Medulla oblongata (tissue), 1 donor: ENCODE measurements at regions not wholly inside any gene's neighbourhood (a gene's known extent, or its start where the extent isn't known, plus 50 kb on each side); places are given as distances from the start of the nearest gene placed in this dataset.

Experiments used
- DNase-seq: peaks from one replicate; pipeline ENCODE4 v3.0.0-alpha.2; 2015; ENCODE audit errors: extremely low spot score

DNA sequence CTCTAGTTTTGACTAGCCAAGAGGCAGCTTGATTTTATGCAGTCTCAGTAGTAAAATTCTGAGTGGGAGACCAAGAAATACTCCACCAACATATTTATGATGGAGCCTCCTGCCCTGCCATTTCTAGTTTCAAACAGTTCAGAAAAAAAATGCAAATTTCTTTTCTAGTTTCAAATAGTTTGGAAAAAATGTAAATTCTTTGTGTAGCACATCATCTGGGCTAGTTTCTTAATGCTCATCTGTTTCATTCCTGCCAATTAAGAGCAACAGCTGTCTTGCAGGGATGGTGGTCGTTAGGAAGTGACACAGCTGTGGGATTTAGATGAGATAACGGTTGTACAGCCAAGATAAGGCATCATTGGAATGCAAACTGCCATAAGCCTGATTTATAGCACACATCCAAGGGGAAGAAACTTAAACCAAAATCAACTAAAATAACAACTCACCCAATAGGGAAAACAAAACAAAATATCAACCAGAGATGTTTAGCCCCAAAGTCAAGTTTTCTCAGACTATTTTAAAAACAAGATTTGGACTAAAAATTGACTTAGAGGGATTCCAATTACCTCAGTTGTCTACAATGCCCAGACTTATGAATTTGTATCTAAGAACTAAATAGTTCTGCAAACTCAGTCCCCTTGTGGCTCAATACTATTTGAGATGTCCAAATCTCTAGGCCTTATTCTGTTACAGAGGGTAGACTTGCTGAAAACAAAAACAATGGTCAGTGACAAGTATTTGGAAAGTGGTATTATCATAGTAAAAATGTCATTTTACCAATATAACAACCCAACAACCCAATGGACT, 291.3 kb upstream of the ATP2B1 start:
- no peak for DNase-seq

DNA sequence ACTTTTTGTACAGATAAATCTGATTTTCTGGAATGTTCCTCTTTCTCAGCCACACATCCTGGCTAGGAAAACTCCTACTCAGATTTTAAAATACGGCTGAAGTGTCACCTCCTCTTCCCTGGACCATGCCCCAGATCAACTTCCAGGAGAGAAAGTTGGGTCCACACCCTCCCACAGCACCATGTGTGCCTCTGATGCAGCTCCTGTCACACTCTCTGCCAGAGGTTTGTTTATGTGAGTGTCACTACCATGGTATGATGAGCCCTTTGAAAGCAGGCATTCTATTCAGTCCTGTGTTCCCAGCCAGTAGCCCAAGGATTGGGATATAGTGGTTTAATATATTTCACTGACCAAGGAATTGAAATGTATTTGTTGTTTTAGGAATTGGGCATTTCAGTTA, 287.2 kb upstream of the ATP2B1 start:
- peak; percentile 14 for DNase-seq

DNA sequence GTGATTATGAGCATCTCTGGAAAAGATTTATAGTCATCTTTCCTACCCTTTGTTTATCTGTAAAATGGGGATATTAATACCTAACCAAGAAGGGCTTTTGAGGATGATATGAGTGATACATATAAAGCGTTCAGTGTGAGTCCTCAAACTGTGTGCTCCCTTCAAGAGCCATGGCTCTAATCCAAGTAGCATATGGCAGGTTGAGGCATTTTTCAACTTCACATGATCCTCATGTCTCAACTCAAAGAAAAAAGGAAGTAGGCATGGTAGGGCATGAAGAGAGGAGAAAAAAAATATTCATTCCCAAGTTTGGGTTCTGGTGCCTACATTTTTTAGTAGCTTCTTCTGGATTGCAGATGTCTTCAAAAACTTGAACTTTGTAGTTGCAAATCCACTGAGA, 286.3 kb upstream of the ATP2B1 start:
- peak; percentile 6 for DNase-seq

DNA sequence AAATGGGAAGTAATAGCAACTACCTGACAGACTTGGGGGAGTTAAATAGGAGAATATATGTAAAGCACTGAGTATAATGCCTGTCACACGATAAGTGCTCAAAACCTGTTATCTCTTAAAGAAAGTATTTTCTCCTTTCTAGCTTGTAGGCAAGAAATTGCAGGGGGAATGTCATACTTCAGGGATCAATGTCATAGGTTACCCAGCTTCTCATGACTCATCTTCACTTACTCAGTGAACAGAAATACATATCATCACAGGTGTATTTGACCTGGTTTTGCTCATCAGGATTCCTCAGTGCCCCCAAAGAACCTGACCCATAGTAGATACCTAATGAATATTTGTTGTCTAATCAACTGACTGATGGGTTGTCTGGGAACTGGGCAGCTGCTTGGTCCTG, 285.0 kb upstream of the ATP2B1 start:
- no peak for DNase-seq

DNA sequence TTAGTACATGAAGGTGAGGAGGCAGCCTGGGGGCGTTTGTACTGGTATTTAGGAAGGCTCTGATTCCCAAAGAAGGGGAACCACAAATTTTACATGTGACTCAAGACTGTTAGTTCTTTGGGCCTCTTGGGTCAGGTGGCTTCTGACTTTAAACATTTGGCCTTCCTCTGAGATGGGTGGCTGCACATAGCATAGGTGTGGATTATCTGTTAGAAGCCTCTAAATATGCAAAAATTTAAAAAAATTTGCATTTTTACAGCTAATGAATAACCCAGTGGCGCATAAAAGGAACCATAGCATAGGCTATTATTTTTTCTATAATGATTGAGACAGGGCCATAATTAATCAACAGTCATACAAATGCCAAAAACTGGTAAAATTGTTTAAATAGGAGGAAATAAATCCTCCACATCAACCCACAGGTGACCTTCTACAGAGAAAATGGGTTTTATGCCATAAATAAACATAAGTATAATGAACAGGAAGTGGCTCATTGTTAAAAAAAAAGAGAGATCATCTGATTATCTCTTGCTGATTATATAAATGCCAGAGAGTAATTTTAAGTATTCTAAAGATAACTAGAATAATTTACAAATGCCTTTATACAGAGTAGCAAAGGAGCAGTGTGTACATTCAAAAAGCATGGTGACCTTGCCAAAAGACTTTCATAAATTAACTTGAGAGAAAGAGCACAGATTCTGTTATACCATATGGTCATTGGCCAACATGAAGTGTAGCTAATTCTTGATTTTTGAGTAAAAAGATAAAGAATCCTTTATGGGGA, 284.2 kb upstream of the ATP2B1 start:
- no peak for DNase-seq

DNA sequence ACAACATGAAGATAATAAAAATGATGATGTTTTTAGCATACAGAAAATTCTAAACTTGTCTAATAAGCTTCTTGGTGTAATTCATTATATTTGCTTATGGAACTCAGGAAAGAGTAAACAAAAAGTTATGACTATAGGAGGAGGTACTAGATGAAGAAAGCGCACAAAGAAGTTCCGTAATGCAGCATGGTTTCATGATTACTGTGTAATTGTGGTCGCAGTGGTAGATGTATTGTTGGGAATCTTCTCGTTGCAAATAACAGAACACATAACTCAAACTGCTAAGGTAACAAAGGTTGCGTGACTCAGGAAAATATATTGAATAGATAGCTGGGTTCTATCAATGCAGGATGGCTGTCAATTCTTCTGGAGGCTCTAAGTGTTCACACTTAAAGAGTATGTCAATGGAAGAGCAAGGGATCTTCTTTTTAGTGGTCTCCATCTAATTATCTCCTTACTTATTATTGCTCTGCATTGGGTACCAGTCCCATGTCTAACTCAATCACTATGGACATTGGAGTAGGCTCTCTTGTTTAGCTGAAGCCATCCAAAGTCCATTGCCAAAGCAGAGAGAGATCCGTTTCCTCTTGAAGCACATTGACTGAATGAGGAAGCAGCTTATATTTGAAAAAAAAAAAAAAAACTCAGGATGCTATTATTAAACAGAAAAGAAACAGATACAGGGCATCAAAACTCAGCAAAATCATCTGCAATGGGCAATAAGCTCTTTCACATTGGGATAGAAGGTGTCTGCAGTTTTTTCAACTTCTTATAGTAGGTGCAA, 283.4 kb upstream of the ATP2B1 start:
- no peak for DNase-seq

DNA sequence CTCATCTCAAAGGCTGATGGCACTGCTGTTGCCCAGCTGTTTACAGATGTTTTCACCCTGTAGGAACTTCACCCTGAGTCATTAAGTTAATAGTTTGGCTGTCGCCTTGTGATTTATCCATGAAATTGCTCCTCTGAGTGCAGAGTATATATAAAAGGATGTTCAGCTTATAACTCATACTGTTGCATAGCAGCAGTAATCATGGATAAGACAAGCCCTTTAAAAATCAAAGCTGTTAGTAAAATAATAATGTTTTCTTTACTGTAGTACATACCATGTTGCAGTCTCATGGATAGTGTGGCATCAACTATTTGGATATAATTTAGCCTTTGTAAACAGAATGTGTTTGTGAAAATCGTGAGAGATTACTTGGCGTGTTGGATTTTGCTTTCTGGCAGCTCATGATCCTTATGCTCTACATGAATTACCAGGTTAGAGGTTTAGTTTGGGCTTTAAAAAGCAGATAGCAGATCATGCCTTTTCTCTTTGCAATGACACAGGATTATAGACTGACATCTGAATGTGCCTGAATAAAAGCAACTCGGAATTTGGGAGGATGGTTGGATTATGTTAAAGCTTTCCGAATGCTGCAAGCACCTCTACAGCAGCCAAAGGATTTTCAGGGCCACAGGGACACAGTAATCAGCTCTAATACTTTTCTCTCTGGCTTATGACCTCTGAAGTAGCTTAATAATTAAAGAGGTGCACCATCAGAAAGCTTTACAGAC, 279.7 kb upstream of the ATP2B1 start:
- no peak for DNase-seq

DNA sequence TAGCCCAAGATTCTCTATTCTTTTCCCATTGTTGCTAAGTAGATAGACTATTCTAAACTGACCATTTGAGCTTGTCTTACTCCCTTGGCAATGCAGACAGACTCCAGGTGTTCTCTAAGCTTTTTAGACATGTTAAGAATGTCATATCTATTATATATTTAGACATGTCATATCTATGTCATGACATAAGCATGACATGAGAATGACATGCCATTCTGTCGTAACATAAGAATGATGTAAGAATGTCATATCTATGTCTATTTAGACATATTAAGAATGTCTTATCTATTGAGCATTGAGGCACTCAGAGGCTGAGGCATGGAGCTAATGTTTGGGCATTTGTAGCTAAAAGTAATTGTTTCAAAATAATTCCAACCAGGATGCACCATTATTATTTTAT, 277.3 kb upstream of the ATP2B1 start:
- DNase-seq = no peak

DNA sequence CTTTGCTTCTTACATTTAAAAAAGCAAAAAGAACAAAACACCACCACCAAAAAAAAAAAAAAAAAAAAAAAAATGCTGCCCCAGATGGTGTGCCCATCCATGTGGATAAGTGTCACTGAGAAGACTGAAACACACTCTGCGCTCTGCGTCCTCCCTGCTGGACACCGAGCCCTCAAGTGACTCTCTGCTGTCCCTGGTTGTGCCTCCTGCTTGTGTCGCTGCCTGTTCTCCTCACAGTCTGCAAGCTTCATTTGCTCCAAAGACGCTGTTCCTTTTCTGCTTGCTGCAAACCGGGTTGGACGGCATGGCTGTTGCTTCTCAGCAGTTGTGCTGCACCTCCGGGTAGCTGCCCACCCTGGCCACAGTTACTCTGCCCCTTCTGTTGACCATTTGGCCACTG, 276.2 kb upstream of the ATP2B1 start:
- DNase-seq = no peak

DNA sequence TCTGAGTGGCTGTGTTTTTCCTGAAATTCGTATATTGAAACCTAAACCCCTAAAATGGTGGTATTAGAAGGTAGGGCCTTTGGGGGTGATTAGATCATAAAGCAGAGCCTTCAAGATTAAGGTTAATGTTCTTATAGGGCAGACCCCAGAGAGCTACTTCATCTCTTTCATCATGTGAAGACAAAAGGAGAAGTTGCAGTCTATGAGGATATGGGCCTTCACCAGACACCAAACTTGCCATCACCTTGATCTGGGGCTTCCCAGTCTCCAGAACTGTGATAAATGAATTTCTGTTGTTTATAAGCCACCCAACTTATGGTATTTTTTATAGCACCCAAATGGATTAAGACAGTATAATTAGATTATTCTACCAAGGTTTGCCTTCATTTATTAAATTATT, 275.0 kb upstream of the ATP2B1 start:
- DNase-seq = no peak

DNA sequence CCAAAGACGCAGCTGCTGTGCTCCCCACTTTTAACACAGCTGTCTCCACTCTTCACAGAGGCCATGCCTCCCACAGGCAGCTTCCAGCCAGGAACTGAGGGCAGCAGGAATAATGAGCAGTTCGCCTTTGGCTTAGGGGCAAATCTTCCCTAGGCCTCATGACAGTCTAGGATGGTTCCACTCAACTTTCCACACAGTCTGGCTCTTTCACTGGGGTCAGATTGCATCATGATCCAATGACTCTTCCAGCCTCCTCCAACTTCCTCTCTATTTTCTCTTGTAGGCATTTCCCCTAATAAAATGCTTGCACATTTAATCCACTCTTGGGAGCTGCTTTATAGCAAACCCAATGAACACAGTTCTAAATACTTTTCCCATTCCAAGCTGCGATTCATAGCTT, 271.6 kb upstream of the ATP2B1 start:
- DNase-seq = peak; percentile 12

DNA sequence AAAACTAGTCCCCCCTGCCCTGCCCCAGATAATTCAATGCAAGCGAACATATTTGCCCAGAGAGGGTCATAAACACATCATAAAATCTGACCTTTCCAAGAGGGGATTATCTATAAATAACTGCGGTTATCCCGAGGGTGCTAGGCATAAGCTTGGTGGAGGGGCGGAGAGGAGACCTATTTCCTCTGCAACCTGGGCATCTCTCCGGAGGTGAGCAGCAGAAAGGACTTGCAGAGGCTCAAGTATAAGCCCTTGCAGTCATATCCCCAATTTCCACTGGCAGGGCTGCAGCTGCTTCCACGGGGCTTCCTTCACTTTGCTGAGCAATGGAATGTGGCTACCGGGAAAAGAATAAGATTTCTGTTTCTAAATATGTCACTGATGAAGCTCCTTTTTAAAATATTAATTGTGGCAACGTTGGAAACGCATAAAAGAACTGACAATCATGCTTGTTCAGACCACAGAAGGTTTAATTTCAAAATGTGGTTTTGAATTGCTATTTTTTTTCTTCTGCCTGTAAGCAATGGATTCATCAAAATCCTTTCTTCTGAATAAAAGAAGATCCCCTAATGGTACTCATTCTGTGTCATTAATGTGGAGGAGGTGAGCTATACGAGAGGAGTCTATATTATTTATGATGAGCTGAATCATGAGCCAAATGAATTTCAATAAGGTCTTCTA, 268.9 kb upstream of the ATP2B1 start:
- no peak for DNase-seq

DNA sequence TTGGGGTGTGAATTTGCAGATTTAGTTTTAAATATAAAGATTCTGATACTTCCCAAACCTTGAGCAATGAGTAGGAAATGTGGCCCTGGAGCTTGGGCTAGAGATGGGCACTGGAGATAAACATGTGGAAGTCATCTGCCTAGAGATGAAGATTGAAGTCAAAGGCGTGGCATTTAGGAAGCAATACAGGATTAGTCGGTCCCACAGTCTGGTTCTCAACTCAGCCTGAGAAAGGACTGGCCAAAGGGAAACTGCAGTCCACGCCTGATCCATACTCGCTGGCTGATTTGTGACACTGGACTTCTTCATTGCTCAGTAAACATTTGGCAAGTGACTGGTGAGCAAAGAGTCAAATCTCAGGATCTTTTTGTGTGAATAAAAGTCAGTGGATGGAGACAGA, 268.2 kb upstream of the ATP2B1 start:
- no peak for DNase-seq

DNA sequence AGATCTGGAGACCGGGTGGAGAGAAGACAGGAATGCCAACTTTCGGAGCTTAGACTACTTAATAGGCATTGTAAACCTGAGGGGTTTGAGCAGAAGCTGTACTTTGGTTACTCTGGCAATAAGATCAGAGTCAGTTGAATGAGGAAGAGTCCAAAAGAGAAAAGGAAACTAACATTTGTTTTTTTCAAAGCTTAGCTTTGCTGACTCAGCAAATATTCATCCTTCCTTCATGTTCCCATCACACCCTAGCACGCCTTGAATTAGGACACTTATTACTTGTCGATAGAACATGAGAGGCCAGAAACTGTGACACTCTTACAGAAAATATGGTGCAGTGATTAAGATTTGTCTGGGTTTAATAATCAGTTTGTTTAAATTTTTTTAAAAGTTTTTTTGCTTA, 266.9 kb upstream of the ATP2B1 start:
- no peak for DNase-seq

DNA sequence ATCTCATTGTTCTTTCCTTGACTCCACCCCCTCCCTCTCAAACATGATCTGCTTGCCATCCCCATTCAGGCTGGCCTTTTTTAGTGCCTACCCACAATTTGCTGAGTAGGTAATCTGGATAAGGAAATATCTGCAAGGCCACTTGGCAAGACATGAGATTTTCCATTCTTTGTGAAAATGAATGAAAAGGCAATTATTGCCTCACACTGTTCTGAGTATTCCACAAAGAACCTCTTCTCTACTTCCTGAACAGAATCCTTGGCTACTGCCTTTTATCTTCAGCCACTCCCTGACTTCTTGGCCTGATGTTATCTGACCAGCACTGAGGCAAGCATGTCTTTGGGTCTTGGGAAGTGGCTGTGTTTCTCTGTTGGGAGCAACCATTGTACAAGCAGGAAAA, 263.2 kb upstream of the ATP2B1 start:
- DNase-seq = no peak

DNA sequence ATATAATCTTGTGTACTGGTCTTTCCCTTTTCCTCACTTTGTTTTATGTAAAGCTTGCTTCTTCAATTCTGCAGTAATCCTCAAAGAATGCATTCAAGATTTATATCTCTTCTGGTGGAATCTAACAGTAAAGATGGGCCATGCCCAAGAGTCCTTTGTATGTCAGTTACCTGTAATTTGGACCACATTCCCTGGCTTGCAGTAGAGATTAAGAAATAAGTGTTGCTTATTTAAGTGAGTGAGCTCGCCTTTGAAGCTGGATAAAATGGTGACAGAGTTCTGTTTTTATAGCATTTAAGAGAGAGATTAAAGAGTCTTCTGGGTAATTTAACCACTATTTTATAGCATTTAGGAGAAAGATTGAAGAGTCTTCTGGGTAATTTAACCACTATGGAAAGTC, 262.1 kb upstream of the ATP2B1 start:
- DNase-seq = no peak

DNA sequence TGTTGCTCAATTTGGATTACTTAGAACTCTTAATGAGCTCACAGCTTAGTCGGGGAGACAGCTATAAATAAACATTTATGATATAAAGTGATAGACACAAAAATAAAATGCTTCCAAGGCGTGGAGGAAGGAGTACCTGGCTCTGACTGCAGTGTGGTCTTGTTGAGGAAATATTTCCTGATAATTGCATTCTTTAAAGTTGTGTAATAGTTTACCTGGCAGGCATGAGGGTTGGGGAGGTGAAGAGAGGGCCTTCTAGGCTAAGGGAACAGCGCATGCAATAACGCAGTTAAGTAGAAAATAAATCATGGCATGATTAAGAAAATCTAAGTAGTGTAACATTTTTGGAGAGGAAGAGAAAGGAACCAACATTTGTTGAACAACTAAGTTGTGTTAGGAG, 260.5 kb upstream of the ATP2B1 start:
- no peak for DNase-seq

DNA sequence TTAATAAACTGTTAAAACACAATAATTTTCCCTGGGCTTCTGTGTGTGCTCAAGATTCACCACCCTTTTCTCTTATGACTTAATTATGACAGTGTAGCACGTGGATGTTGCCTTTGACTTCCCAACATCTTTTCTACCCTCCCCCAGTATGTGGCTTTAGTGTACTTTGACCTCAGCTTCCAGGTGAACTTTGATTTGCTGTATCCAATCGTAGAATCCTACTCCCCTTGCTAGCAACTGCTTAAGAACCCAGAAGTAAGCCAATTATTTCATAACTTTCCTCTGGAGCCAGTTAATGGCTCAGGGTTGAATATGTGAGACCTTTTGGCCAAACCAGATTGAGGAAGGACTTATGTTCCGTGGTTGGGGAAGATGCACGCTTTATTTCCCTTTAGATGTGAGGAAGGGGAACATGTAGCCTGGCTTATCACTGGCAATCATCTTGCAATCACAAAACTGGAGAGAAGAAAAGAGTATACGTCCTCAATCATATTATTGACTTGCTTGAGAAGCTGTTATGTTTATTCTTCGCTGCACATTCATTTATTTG, 259.6 kb upstream of the ATP2B1 start:
- DNase-seq = no peak

DNA sequence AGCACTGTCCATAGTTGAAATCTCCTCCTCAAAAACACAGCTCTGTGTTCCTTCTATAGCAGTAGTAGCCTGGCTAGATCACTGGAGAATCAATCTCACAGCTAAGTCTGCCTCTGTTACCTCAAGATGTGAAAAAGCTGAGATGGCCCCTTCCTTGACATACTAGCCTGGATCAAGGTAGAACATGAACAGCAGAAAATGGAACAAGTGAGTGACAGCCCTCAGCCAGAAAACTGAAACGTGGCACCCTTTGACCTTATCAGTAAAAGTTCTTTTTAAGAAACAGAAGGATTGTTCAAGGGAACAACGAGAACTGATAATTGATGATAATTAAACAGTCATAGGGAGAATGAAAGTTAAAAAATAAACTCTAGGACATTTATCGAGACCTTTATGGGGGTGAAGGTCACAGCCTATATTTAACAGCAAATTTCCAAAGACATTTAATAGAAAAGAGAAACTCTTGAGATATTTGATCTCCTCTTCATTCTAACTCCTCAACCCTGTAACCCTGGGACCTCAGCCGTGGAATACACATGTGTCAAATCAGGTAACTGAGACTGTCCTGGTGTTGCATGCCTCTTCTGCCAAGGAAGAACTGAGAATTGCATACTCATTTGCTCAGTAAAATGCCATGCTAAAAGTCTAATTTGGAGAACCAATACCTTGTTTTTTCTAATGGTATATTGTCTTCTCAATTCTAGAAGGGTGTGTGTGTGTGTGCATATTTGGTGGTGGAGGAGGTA, 258.0 kb upstream of the ATP2B1 start:
- no peak for DNase-seq

DNA sequence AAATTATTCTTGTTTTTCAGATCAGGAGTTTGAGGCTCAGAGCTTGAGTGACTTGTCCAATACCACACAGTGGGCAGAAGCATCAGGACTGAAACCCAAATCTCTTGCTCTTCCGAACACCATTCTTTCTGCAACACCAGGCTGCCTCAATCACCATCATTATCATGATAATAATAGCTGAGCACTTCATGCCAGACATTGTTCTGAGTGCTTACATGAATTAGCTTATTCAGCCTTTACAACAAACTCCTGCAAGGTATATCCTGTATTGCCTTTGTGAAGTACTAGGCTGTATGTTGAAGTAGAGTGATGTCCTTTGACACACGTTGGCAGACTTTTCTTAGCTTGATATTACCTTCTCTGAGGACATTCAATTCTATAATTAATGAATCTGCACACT, 257.4 kb upstream of the ATP2B1 start:
- no peak for DNase-seq
